HG02884 (cell line): ENCODE measurements at regions not wholly inside any gene's neighbourhood (a gene's known extent, or its start where the extent isn't known, plus 50 kb on each side); places are given as distances from the start of the nearest gene placed in this dataset.
"Not testable (repeated sequence)": the region's sequence is repeated elsewhere in the genome, so short reads cannot be mapped to it uniquely, and the experiment has no call there.

Experiments used
- ATAC-seq: cut with Tn5 transposase; IDR thresholded peaks from one replicate; pipeline ENCODE4 v1.9.1; 2021; ENCODE audit warnings: mild to moderate bottlenecking, moderate library complexity; ENCODE audit not compliant: unreplicated experiment

- ATAC-seq = no peak
Measured at GRCh38 chr21:14829685-14830084, 235.1 kb downstream of the NRIP1 start.

- ATAC-seq = no peak
Measured at GRCh38 chr21:14827468-14827867, 237.3 kb downstream of the NRIP1 start.

GRCh38 chr21:14826630-14827029 lies 238.2 kb downstream of the NRIP1 start:
- ATAC-seq = no peak

- peak; percentile 62 for ATAC-seq
Measured at GRCh38 chr21:14825514-14825974, 239.3 kb downstream of the NRIP1 start.

GRCh38 chr21:14824126-14824525 lies 240.7 kb downstream of the NRIP1 start:
- ATAC-seq = no peak

GRCh38 chr21:14817311-14817710 lies 247.5 kb downstream of the NRIP1 start:
- ATAC-seq = no peak

GRCh38 chr21:14814991-14815390 lies 249.8 kb downstream of the NRIP1 start:
- ATAC-seq = no peak

- ATAC-seq = no peak
Measured at GRCh38 chr21:14814282-14814681, 250.5 kb downstream of the NRIP1 start.

- ATAC-seq = not testable (repeated sequence)
Measured at GRCh38 chr21:14804170-14804569, 258.1 kb upstream of the SAMSN1 start.

- no peak for ATAC-seq
Measured at GRCh38 chr21:14797543-14797942, 251.4 kb upstream of the SAMSN1 start.

GRCh38 chr21:14787312-14787711 lies 241.2 kb upstream of the SAMSN1 start:
- no peak for ATAC-seq

- ATAC-seq = no peak
Measured at GRCh38 chr21:14785679-14786078, 239.6 kb upstream of the SAMSN1 start.

GRCh38 chr21:14773777-14774345 lies 227.7 kb upstream of the SAMSN1 start:
- no peak for ATAC-seq

GRCh38 chr21:14771593-14771992 lies 225.5 kb upstream of the SAMSN1 start:
- no peak for ATAC-seq

- no peak for ATAC-seq
Measured at GRCh38 chr21:14768042-14768441, 221.9 kb upstream of the SAMSN1 start.

- ATAC-seq = no peak
Measured at GRCh38 chr21:14767192-14767852, 221.2 kb upstream of the SAMSN1 start.

GRCh38 chr21:14766241-14766640 lies 220.1 kb upstream of the SAMSN1 start:
- no peak for ATAC-seq

GRCh38 chr21:14763695-14764064 lies 217.6 kb upstream of the SAMSN1 start:
- peak; percentile 16 for ATAC-seq

GRCh38 chr21:14762734-14763694 lies 216.9 kb upstream of the SAMSN1 start:
- ATAC-seq = peak; percentile 95

- ATAC-seq = no peak
Measured at GRCh38 chr21:14762327-14762726, 216.2 kb upstream of the SAMSN1 start.

GRCh38 chr21:14759285-14759684 lies 213.2 kb upstream of the SAMSN1 start:
- no peak for ATAC-seq

GRCh38 chr21:14758849-14759248 lies 212.7 kb upstream of the SAMSN1 start:
- no peak for ATAC-seq
